DND-41 (cell line): ENCODE measurements at regions not wholly inside any gene's neighbourhood (a gene's known extent, or its start where the extent isn't known, plus 50 kb on each side); places are given as distances from the start of the nearest gene placed in this dataset.

ENCODE experiments used
- ATAC-seq: fragments of 200-7000 bp; cut with Tn5 transposase; 3 replicates; pipeline ENCODE4 v1.9.1; 2021; ENCODE audit warnings: low read depth; ENCODE audit not compliant: insufficient read depth
- DNase-seq: peaks from one replicate; pipeline ENCODE4 v3.0.0-alpha.2; 2020
- H2AFZ ChIP-seq: 2 replicates; pipeline ENCODE4 v1.6.0; 2012; ENCODE audit warnings: low read depth, low read length
- H3K27ac ChIP-seq: 2 replicates; pipeline ENCODE4 v1.5.1; 2012; ENCODE audit warnings: low read length, inconsistent platforms
- H3K27me3 ChIP-seq: fragments of 200-600 bp; sonication (generic); 2 replicates; pipeline ENCODE4 v1.6.0; 2012; ENCODE audit warnings: low read length, mild to moderate bottlenecking, inconsistent platforms; ENCODE audit not compliant: insufficient read depth, poor library complexity
- H3K36me3 ChIP-seq: 2 replicates; pipeline ENCODE4 v1.5.1; 2012; ENCODE audit warnings: low read length, inconsistent platforms; ENCODE audit not compliant: insufficient read depth
- H3K4me1 ChIP-seq: 2 replicates; pipeline ENCODE4 v1.5.1; 2012; ENCODE audit warnings: mild to moderate bottlenecking, low read length; ENCODE audit not compliant: insufficient read depth
- H3K4me2 ChIP-seq: 2 replicates; pipeline ENCODE4 v1.6.0; 2012; ENCODE audit warnings: mild to moderate bottlenecking, moderate library complexity, low read length, inconsistent platforms; ENCODE audit not compliant: insufficient read depth
- H3K4me3 ChIP-seq, 2 experiments: fragments of 200-600 bp in 1 of 2; shearing (Covaris generic) in 1 of 2; 2 replicates each; pipeline ENCODE4 v1.5.1; 2012 to 2016; ENCODE audit warnings: inconsistent platforms in 2 of 2, low read length in 2 of 2, mild to moderate bottlenecking in 2 of 2, low read depth in 1 of 2, moderate library complexity in 1 of 2
- H3K79me2 ChIP-seq: 2 replicates; pipeline ENCODE4 v1.6.0; 2012; ENCODE audit warnings: low read length, inconsistent platforms; ENCODE audit not compliant: insufficient read depth
- H3K9ac ChIP-seq: 2 replicates; pipeline ENCODE4 v1.6.0; 2012; ENCODE audit warnings: low read depth, mild to moderate bottlenecking, inconsistent platforms, low read length, moderate library complexity
- H3K9me3 ChIP-seq: 2 replicates; pipeline ENCODE4 v1.5.1; 2012; ENCODE audit warnings: low read length, moderate library complexity, mild to moderate bottlenecking, inconsistent platforms; ENCODE audit not compliant: insufficient read depth, severe bottlenecking
- H4K20me1 ChIP-seq: 2 replicates; pipeline ENCODE4 v1.6.0; 2012; ENCODE audit warnings: low read length; ENCODE audit not compliant: insufficient read depth
- CTCF ChIP-seq: IDR thresholded peaks from 2 replicates; pipeline ENCODE4 v1.5.1; 2012; ENCODE audit warnings: borderline replicate concordance, low read length, moderate library complexity, mild to moderate bottlenecking; ENCODE audit not compliant: poor library complexity, severe bottlenecking; ENCODE audit errors: extremely low read depth
- EZH2 ChIP-seq: IDR thresholded peaks from 3 replicates; pipeline ENCODE4 v1.6.1; 2012; ENCODE audit warnings: borderline replicate concordance, low read depth, mild to moderate bottlenecking, moderate library complexity, low read length, inconsistent platforms; ENCODE audit not compliant: severe bottlenecking

- H3K4me2 ChIP-seq, result no peak overlapping the region
- H2AFZ ChIP-seq, result no peak overlapping the region
- DNase-seq (no peak), ATAC-seq (no peak)
- H3K36me3 ChIP-seq, result no peaks in the 10 kb centered on the region
- no peak overlapping the region for H3K27ac ChIP-seq
- no peaks in the 10 kb centered on the region for H3K9me3 ChIP-seq
- H3K79me2 ChIP-seq, result no peaks in the 10 kb centered on the region
- H3K27me3 ChIP-seq, result no peaks in the 10 kb centered on the region
- no peaks in the 10 kb centered on the region for H3K4me1 ChIP-seq
- H3K9ac ChIP-seq, result no peak overlapping the region
- TF ChIP-seq EZH2, result no peak
- no peak for TF ChIP-seq CTCF
- H3K4me3 ChIP-seq, result no peak overlapping the region
- no peaks in the 10 kb centered on the region for H4K20me1 ChIP-seq
Observed at GRCh38 chr3:30069056-30069455, 537.3 kb upstream of the TGFBR2 start.

- no peak for TF ChIP-seq EZH2
- no peak for TF ChIP-seq CTCF
- H3K36me3 ChIP-seq, result no peaks in the 10 kb centered on the region
- no peak overlapping the region for H3K4me2 ChIP-seq
- no peak overlapping the region for H3K9ac ChIP-seq
- DNase-seq (no peak), ATAC-seq (no peak)
- H3K4me3 ChIP-seq, result no peak overlapping the region
- H4K20me1 ChIP-seq, result no peaks in the 10 kb centered on the region
- H3K9me3 ChIP-seq, result no peaks in the 10 kb centered on the region
- H3K79me2 ChIP-seq, result no peaks in the 10 kb centered on the region
- no peaks in the 10 kb centered on the region for H3K27me3 ChIP-seq
- H3K27ac ChIP-seq, result no peak overlapping the region
- no peak overlapping the region for H2AFZ ChIP-seq
- no peaks in the 10 kb centered on the region for H3K4me1 ChIP-seq
Observed at GRCh38 chr3:30073040-30073439, 533.4 kb upstream of the TGFBR2 start.

GRCh38 chr3:30073622-30074021, 532.8 kb upstream of the TGFBR2 start:
- Histone ChIP-seq H2AFZ (no peak overlapping the region), H3K79me2 (no peaks in the 10 kb centered on the region), H3K27me3 (no peaks in the 10 kb centered on the region), H3K36me3 (no peaks in the 10 kb centered on the region), H4K20me1 (no peaks in the 10 kb centered on the region), H3K4me1 (no peaks in the 10 kb centered on the region), H3K27ac (no peak overlapping the region), H3K4me2 (no peak overlapping the region), H3K4me3 (no peak overlapping the region), H3K9me3 (no peaks in the 10 kb centered on the region), H3K9ac (no peak overlapping the region)
- ATAC-seq, result no peak
- DNase-seq, result no peak
- TF ChIP-seq CTCF, result no peak
- no peak for TF ChIP-seq EZH2

GRCh38 chr3:30075514-30075913, 530.9 kb upstream of the TGFBR2 start:
- H3K4me3 ChIP-seq, result no peak overlapping the region
- no peak for ATAC-seq
- no peak for DNase-seq
- H3K27ac ChIP-seq, result no peak overlapping the region
- no peaks in the 10 kb centered on the region for H3K36me3 ChIP-seq
- no peaks in the 10 kb centered on the region for H3K79me2 ChIP-seq
- H4K20me1 ChIP-seq, result no peaks in the 10 kb centered on the region
- no peak overlapping the region for H3K9ac ChIP-seq
- H3K4me2 ChIP-seq, result no peak overlapping the region
- no peaks in the 10 kb centered on the region for H3K9me3 ChIP-seq
- H3K4me1 ChIP-seq, result no peaks in the 10 kb centered on the region
- TF ChIP-seq CTCF, result no peak
- TF ChIP-seq EZH2, result no peak
- no peak overlapping the region for H2AFZ ChIP-seq
- H3K27me3 ChIP-seq, result no peaks in the 10 kb centered on the region
